Naive thymus-derived CD4-positive, alpha-beta T cell (primary cell): ENCODE measurements at regions not wholly inside any gene's neighbourhood (a gene's known extent, or its start where the extent isn't known, plus 50 kb on each side); places are given as distances from the start of the nearest gene placed in this dataset.

Experiments
- ATAC-seq: fragments of 150-1000 bp; cut with Tn5 transposase; 2 replicates; pipeline ENCODE4 v1.10.0; 2021; ENCODE audit warnings: mild to moderate bottlenecking, moderate library complexity
- CTCF ChIA-PET: fragments of 350-600 bp; sonication (Branson Sonifier 250); formaldehyde crosslinking; loops from one replicate; lab custom pipeline; 2021; ENCODE audit warnings: antibody characterized with exemption; lab: Charles Lee
- POLR2A ChIA-PET: fragments of 350-600 bp; sonication (Branson Sonifier 250); formaldehyde crosslinking; loops from one replicate; lab custom pipeline; 2021; ENCODE audit warnings: antibody characterized with exemption, inconsistent platforms; lab: Charles Lee
- DNase-seq, 9 donors: peaks; one replicate each; pipeline versions ENCODE4 v3.0.0 to v3.0.0-alpha.2; 2020 to 2022; ENCODE audit warnings: mixed read lengths in 1 of 9
- H3K27ac ChIP-seq: one replicate; pipeline ENCODE4 v1.7.0; 2013; ENCODE audit warnings: mild to moderate bottlenecking, low read depth, low read length, moderate library complexity
- H3K27me3 ChIP-seq, 2 donors: one replicate each; pipeline ENCODE4 v1.7.0; 2013; ENCODE audit warnings: low read length in 2 of 2, mild to moderate bottlenecking in 2 of 2, moderate library complexity in 2 of 2; ENCODE audit not compliant: control insufficient read depth in 2 of 2, insufficient read depth in 2 of 2
- H3K36me3 ChIP-seq, 3 experiments: 1 replicate in 2 of 3; 2 replicates in 1 of 3; pipeline ENCODE4 v1.7.0; 2013; ENCODE audit warnings: low read length in 3 of 3, mild to moderate bottlenecking in 3 of 3, moderate library complexity in 1 of 3; ENCODE audit not compliant: insufficient read depth in 3 of 3, control insufficient read depth in 2 of 3
- H3K4me1 ChIP-seq, 2 donors: one replicate each; pipeline ENCODE4 v1.7.0; 2013; ENCODE audit warnings: low read length in 2 of 2, mild to moderate bottlenecking in 2 of 2, moderate library complexity in 1 of 2; ENCODE audit not compliant: control insufficient read depth in 2 of 2, insufficient read depth in 2 of 2
- H3K4me3 ChIP-seq: 2 replicates; pipeline ENCODE4 v1.7.0; 2013; ENCODE audit warnings: mild to moderate bottlenecking, low read length
- H3K9me3 ChIP-seq, 3 experiments: 1 replicate in 2 of 3; 2 replicates in 1 of 3; pipeline ENCODE4 v1.7.0; 2013; ENCODE audit warnings: low read length in 3 of 3; ENCODE audit not compliant: control insufficient read depth in 2 of 3
- H3K27ac Mint-ChIP-seq, 9 donors: one replicate each; pipeline ENCODE4 v1.8.0; 2020 to 2022; ENCODE audit warnings: mixed read lengths in 9 of 9, mild to moderate bottlenecking in 8 of 9, moderate library complexity in 5 of 9, inconsistent platforms in 2 of 9
- H3K27me3 Mint-ChIP-seq, 5 donors: one replicate each; pipeline ENCODE4 v1.8.0; 2021 to 2022; ENCODE audit warnings: mixed read lengths in 5 of 5, mild to moderate bottlenecking in 1 of 5
- H3K36me3 Mint-ChIP-seq, 5 donors: one replicate each; pipeline ENCODE4 v1.8.0; 2020 to 2022; ENCODE audit warnings: mixed read lengths in 5 of 5, mild to moderate bottlenecking in 3 of 5, inconsistent platforms in 1 of 5
- H3K4me1 Mint-ChIP-seq, 7 donors: one replicate each; pipeline ENCODE4 v1.8.0; 2020 to 2022; ENCODE audit warnings: mixed read lengths in 7 of 7, mild to moderate bottlenecking in 3 of 7, inconsistent platforms in 1 of 7
- H3K4me3 Mint-ChIP-seq, 10 donors: one replicate each; pipeline ENCODE4 v1.8.0; 2020 to 2022; ENCODE audit warnings: mild to moderate bottlenecking in 10 of 10, mixed read lengths in 10 of 10, moderate library complexity in 6 of 10, inconsistent platforms in 2 of 10
- H3K9me3 Mint-ChIP-seq, 11 donors: one replicate each; pipeline ENCODE4 v1.8.0; 2020 to 2022; ENCODE audit warnings: mixed read lengths in 11 of 11, mild to moderate bottlenecking in 4 of 11, inconsistent platforms in 1 of 11, moderate library complexity in 1 of 11
- intact Hi-C, 2 donors: fragments of 100-400 bp; cut with micrococcal nuclease; formaldehyde crosslinking; loops; one replicate each; pipeline ENCODE4 v1.15.1; 2023

DNA sequence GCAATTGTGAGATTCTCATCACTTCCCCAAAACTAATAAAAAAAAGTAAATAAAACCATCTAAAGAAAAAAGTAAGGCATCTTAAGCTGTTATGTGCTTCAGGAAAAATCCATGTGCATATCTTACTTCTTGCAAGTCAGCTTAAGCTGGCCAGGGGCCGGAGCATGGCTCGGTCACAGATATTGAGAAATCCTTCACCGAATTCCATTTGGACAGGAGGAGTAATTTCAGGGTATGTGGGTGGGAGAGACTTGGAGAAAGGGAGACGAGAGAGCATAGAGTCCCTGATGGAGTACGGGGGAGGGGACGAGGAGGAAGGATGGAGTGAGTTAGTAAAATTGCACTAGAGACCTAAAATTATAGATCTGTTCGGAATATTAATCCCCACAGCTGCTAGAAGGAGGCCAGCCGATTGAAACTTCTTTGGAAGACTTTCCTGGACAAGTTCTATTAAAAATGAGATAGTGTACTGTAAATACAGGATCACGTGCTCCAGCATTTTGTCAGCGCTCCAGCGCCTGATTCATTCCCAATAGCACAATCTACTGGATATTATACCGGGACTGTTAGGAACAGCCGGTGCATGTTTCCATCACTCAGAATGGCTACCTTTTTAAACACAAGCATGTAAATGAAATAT lies 438.5 kb downstream of the ZNF516 start:
- no peak overlapping the region for H3K27ac Mint-ChIP-seq
- H3K4me3 Mint-ChIP-seq: no peak overlapping the region
- peaks cover 0 to 2% (median 0%) of the 10 kb centered on the region in 11 donors for H3K9me3 Mint-ChIP-seq
- H3K27me3 ChIP-seq: no peaks in the 10 kb centered on the region
- no peaks in the 10 kb centered on the region for H3K4me1 Mint-ChIP-seq
- no peaks in the 10 kb centered on the region for H3K36me3 Mint-ChIP-seq
- no peaks in the 10 kb centered on the region for H3K9me3 ChIP-seq
- ChIA-PET CTCF (no interaction called here), POLR2A (no interaction called here)
- H3K27me3 Mint-ChIP-seq: peaks cover 0 to 17% (median 5%) of the 10 kb centered on the region in 5 donors
- H3K4me3 ChIP-seq: no peak overlapping the region
- H3K27ac ChIP-seq: no peak overlapping the region
- ATAC-seq (no peak), DNase-seq (no peak)
- no peaks in the 10 kb centered on the region for H3K36me3 ChIP-seq
- H3K4me1 ChIP-seq: no peaks in the 10 kb centered on the region
- intact Hi-C loops: no loop called here

DNA sequence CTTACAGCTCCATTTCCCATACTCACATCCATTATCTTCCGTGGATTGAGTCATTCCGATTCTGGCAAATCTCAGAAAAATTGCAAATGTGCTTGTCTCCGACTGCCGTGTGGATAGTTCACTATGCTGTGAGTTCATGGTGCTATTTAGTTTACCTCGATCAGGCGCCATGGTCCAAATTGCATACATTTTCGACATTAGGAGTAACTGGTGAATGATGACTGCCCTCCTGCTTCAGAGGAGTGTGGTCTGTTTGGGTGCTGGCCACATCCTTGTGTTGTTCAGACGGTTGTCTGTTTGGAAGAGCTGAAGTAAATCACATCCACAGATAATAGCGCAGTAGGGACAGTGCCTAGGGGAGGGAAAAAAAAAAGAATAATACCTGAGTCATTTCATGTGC lies 439.5 kb downstream of the ZNF516 start:
- H3K27ac ChIP-seq: no peak overlapping the region
- DNase-seq: no peak
- Mint-ChIP-seq H3K4me3 (no peak overlapping the region), H3K36me3 (no peaks in the 10 kb centered on the region), H3K9me3 (peaks cover 0 to 2% (median 0%) of the 10 kb centered on the region in 11 donors), H3K27me3 (peaks cover 0 to 13% (median 4%) of the 10 kb centered on the region in 5 donors), H3K4me1 (no peaks in the 10 kb centered on the region), H3K27ac (no peak overlapping the region)
- no peaks in the 10 kb centered on the region for H3K27me3 ChIP-seq
- H3K4me1 ChIP-seq: no peaks in the 10 kb centered on the region
- H3K9me3 ChIP-seq: no peaks in the 10 kb centered on the region
- no peak overlapping the region for H3K4me3 ChIP-seq
- no peaks in the 10 kb centered on the region for H3K36me3 ChIP-seq
- ATAC-seq: no peak
- ChIA-PET POLR2A (no interaction called here), CTCF (no interaction called here)
- intact Hi-C loops: no loop called here

DNA sequence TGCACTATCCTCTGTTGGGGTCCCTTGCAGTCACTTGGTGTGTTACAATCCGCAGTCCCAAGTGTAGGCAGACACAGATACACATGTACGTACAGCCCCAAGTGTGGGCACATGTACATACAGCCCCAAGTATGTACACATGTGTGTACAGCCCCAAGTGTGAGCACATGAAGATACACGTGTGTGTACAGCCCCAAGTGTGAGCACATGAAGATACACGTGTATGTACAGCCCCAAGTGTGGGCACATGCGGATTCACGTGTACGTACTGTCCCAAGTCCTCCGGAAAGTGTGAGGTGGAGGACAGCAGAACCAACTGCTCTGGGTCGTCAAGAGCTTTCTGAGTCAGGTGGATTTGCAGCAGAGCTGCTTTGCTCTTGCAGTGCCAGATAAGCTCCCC lies 440.0 kb downstream of the ZNF516 start:
- ChIA-PET POLR2A (no interaction called here), CTCF (no interaction called here)
- DNase-seq: no peak
- intact Hi-C loops: no loop called here
- peaks cover 0 to 2% (median 0%) of the 10 kb centered on the region in 11 donors for H3K9me3 Mint-ChIP-seq
- no peaks in the 10 kb centered on the region for H3K4me1 Mint-ChIP-seq
- no peak overlapping the region for H3K4me3 Mint-ChIP-seq
- Histone ChIP-seq H3K27ac (no peak overlapping the region), H3K9me3 (no peaks in the 10 kb centered on the region), H3K4me3 (no peak overlapping the region), H3K4me1 (no peaks in the 10 kb centered on the region), H3K27me3 (no peaks in the 10 kb centered on the region), H3K36me3 (no peaks in the 10 kb centered on the region)
- peaks cover 0 to 13% (median 4%) of the 10 kb centered on the region in 5 donors for H3K27me3 Mint-ChIP-seq
- no peaks in the 10 kb centered on the region for H3K36me3 Mint-ChIP-seq
- ATAC-seq: no peak
- no peak overlapping the region for H3K27ac Mint-ChIP-seq

DNA sequence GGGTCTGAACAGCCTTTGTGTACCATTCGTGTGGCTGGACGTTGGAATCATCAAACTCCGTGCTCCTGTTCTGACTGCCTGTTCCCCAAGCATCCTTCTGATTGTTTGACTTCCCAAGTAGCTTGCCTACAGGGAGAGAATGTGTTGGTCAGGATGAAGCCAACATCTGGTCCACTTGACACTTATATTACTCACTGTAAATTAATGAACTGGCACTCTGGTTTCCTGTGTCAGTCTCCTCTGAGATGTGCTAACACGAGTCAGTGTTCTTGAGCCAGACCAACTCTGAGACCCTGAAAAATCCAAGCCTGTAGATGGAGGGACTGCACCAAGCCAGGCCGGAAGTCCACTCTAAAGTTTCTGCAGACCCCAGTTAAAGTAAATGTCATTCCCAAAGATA lies 440.9 kb downstream of the ZNF516 start:
- no peak overlapping the region for H3K4me3 Mint-ChIP-seq
- intact Hi-C loops: no loop called here
- no peaks in the 10 kb centered on the region for H3K4me1 ChIP-seq
- no peaks in the 10 kb centered on the region for H3K27me3 ChIP-seq
- no peaks in the 10 kb centered on the region for H3K4me1 Mint-ChIP-seq
- DNase-seq (no peak), ATAC-seq (no peak)
- no peaks in the 10 kb centered on the region for H3K9me3 ChIP-seq
- no peaks in the 10 kb centered on the region for H3K36me3 ChIP-seq
- no peak overlapping the region for H3K27ac ChIP-seq
- peaks cover 0 to 2% (median 0%) of the 10 kb centered on the region in 11 donors for H3K9me3 Mint-ChIP-seq
- H3K27ac Mint-ChIP-seq: no peak overlapping the region
- no peaks in the 10 kb centered on the region for H3K36me3 Mint-ChIP-seq
- POLR2A ChIA-PET: no interaction called here
- CTCF ChIA-PET: no interaction called here
- peaks cover 0 to 13% (median 4%) of the 10 kb centered on the region in 5 donors for H3K27me3 Mint-ChIP-seq
- no peak overlapping the region for H3K4me3 ChIP-seq

DNA sequence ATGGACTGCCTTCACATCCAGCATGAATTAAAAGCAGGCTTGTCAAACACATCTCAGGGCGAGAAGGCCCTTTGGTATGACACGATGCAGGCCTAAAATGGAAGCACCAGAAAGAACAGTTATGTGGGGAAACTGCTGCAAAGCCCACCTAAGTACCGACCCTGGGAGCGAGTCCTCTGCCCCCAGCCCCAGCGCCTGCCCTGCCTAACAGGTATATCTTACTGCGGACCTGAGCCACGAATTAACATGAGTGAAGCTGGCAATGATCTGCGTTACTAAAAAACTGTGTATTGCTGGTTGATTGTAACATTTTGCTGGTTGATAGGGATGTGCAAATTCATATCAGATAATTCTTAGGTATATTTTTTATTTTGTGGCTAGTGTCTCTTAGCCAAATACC lies 441.5 kb downstream of the ZNF516 start:
- peaks cover 0 to 2% (median 0%) of the 10 kb centered on the region in 11 donors for H3K9me3 Mint-ChIP-seq
- intact Hi-C loops: no loop called here
- DNase-seq (no peak), ATAC-seq (no peak)
- ChIA-PET CTCF (no interaction called here), POLR2A (no interaction called here)
- no peak overlapping the region for H3K27ac ChIP-seq
- H3K4me3 Mint-ChIP-seq: no peak overlapping the region
- H3K27ac Mint-ChIP-seq: no peak overlapping the region
- no peaks in the 10 kb centered on the region for H3K36me3 Mint-ChIP-seq
- no peak overlapping the region for H3K4me3 ChIP-seq
- peaks cover 0 to 8% (median 4%) of the 10 kb centered on the region in 5 donors for H3K27me3 Mint-ChIP-seq
- no peaks in the 10 kb centered on the region for H3K4me1 Mint-ChIP-seq
- no peaks in the 10 kb centered on the region for H3K9me3 ChIP-seq
- H3K36me3 ChIP-seq: no peaks in the 10 kb centered on the region
- H3K27me3 ChIP-seq: no peaks in the 10 kb centered on the region
- H3K4me1 ChIP-seq: no peaks in the 10 kb centered on the region

DNA sequence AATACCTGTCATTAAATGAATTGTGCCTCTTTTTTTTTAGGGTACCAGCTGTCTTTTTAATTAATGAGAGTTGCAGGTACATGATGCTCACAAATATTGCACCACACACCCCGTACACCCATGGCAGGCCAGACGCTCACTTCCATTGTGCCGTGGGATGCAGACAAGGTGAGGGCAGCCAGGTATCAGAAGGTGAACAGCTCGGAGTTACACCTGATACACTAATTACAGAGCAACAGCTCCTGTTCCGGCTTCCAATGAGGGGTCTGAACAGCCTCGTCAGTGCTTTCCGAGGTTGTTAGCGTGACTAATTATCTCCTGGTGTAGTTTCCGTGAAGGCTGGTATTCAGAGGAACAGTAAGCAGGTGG lies 442.8 kb downstream of the ZNF516 start:
- ATAC-seq: no peak
- H3K4me3 Mint-ChIP-seq: no peak overlapping the region
- CTCF ChIA-PET: no interaction called here

More for the DNA sequence above, 442.8 kb downstream of the ZNF516 start:
- H3K4me1 ChIP-seq: no peaks in the 10 kb centered on the region
- POLR2A ChIA-PET: no interaction called here
- no peak overlapping the region for H3K4me3 ChIP-seq
- H3K36me3 ChIP-seq: no peaks in the 10 kb centered on the region
- DNase-seq: no peak
- H3K27ac Mint-ChIP-seq: no peak overlapping the region
- intact Hi-C loops: no loop called here
- H3K9me3 Mint-ChIP-seq: peaks cover 0 to 4% (median 0%) of the 10 kb centered on the region in 11 donors
- no peaks in the 10 kb centered on the region for H3K4me1 Mint-ChIP-seq
- no peaks in the 10 kb centered on the region for H3K36me3 Mint-ChIP-seq
- H3K27me3 ChIP-seq: no peaks in the 10 kb centered on the region
- no peak overlapping the region for H3K27ac ChIP-seq
- no peaks in the 10 kb centered on the region for H3K9me3 ChIP-seq
- H3K27me3 Mint-ChIP-seq: peaks cover 0 to 8% (median 4%) of the 10 kb centered on the region in 5 donors
